Ishikawa (cell line): ENCODE measurements at regions not wholly inside any gene's neighbourhood (a gene's known extent, or its start where the extent isn't known, plus 50 kb on each side); places are given as distances from the start of the nearest gene placed in this dataset.

Experiments used
- CEBPB ChIP-seq: IDR thresholded peaks from 2 replicates; pipeline ENCODE4 v1.6.1; 2012
- CREB1 ChIP-seq: IDR thresholded peaks from 2 replicates; pipeline ENCODE4 v1.6.1; 2012; ENCODE audit warnings: low read depth
- EGR1 ChIP-seq: IDR thresholded peaks from 2 replicates; pipeline ENCODE4 v1.6.1; 2012
- EP300 ChIP-seq: IDR thresholded peaks from 2 replicates; pipeline ENCODE4 v1.6.1; 2012; ENCODE audit warnings: borderline replicate concordance
- FOXM1 ChIP-seq: IDR thresholded peaks from 2 replicates; pipeline ENCODE4 v1.6.1; 2012; ENCODE audit warnings: low read depth, borderline replicate concordance
- NFIC ChIP-seq: IDR thresholded peaks from 2 replicates; pipeline ENCODE4 v1.6.1; 2012
- RAD21 ChIP-seq: IDR thresholded peaks from 2 replicates; pipeline ENCODE4 v1.6.1; 2012; ENCODE audit warnings: low read depth
- TAF1 ChIP-seq: IDR thresholded peaks from 2 replicates; pipeline ENCODE4 v1.6.1; 2012; ENCODE audit warnings: low read depth, mild to moderate bottlenecking
- TCF12 ChIP-seq: IDR thresholded peaks from 2 replicates; pipeline ENCODE4 v1.6.1; 2012; ENCODE audit warnings: low read depth
- TEAD4 ChIP-seq: IDR thresholded peaks from 2 replicates; pipeline ENCODE4 v1.6.1; 2012
- YY1 ChIP-seq: IDR thresholded peaks from 2 replicates; pipeline ENCODE4 v1.6.1; 2012; ENCODE audit warnings: low read depth
- ZBTB7A ChIP-seq: IDR thresholded peaks from 2 replicates; pipeline ENCODE4 v1.6.1; 2012; ENCODE audit warnings: low read depth
- TF ChIP-seq, protein P1 (sequence below): IDR thresholded peaks from 2 replicates; pipeline ENCODE4 v1.6.1; 2012
- TF ChIP-seq, protein P2 (sequence below): IDR thresholded peaks from 2 replicates; pipeline ENCODE4 v1.6.1; 2012; ENCODE audit warnings: low read depth, mild to moderate bottlenecking
- TF ChIP-seq, protein P3 (sequence below): IDR thresholded peaks from 2 replicates; pipeline ENCODE4 v1.6.1; 2012

DNA sequence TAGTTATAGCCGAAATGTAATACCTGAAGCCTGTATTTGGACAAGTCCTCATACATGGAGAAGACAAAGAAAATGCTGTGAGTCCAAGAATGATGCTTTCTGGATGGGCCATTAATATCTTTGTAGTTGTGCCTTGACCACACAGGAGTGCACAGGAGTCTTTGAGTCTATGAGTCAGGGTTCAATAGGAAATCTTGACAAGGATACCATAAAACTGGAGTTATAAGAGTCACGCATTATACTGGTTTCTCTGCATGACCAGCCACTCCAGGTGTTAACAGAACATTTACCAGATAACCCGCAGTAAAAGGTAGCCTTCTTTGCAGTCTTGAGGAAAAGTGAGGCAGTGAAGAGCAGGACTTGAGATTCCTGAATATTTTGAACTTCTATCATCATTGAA, 464.6 kb upstream of the PKN2 start:
- TF ChIP-seq FOXM1 = no peak
- TF ChIP-seq TCF12 = no peak
- no peak for TF ChIP-seq TEAD4
- TF ChIP-seq, protein P1, sequence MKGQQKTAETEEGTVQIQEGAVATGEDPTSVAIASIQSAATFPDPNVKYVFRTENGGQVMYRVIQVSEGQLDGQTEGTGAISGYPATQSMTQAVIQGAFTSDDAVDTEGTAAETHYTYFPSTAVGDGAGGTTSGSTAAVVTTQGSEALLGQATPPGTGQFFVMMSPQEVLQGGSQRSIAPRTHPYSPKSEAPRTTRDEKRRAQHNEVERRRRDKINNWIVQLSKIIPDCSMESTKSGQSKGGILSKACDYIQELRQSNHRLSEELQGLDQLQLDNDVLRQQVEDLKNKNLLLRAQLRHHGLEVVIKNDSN = no peak
- no peak for TF ChIP-seq EP300
- no peak for TF ChIP-seq RAD21
- TF ChIP-seq NFIC = no peak
- no peak for TF ChIP-seq CREB1
- TF ChIP-seq EGR1 = no peak

DNA sequence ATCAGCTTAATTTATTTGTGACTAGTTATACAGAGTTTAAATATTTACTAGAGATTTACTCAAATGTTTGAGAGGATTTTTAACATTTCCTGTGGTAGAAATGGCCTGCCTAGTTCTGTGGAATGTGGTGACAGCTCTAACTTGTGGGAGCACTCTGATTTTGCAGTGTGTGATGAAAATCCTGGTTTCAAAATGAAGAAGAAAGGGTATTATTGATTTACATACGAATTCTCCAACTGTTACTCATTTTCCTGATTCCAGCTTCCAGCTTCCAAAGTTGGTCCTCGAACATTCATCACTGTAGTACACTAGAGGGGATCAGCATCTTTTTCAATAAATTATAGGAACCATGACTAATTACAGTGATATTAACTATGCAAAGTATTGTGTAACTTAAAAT, 462.7 kb upstream of the PKN2 start:
- no peak for TF ChIP-seq YY1
- TF ChIP-seq FOXM1 = no peak
- no peak for TF ChIP-seq CEBPB
- TF ChIP-seq, protein P2, sequence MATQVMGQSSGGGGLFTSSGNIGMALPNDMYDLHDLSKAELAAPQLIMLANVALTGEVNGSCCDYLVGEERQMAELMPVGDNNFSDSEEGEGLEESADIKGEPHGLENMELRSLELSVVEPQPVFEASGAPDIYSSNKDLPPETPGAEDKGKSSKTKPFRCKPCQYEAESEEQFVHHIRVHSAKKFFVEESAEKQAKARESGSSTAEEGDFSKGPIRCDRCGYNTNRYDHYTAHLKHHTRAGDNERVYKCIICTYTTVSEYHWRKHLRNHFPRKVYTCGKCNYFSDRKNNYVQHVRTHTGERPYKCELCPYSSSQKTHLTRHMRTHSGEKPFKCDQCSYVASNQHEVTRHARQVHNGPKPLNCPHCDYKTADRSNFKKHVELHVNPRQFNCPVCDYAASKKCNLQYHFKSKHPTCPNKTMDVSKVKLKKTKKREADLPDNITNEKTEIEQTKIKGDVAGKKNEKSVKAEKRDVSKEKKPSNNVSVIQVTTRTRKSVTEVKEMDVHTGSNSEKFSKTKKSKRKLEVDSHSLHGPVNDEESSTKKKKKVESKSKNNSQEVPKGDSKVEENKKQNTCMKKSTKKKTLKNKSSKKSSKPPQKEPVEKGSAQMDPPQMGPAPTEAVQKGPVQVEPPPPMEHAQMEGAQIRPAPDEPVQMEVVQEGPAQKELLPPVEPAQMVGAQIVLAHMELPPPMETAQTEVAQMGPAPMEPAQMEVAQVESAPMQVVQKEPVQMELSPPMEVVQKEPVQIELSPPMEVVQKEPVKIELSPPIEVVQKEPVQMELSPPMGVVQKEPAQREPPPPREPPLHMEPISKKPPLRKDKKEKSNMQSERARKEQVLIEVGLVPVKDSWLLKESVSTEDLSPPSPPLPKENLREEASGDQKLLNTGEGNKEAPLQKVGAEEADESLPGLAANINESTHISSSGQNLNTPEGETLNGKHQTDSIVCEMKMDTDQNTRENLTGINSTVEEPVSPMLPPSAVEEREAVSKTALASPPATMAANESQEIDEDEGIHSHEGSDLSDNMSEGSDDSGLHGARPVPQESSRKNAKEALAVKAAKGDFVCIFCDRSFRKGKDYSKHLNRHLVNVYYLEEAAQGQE = no peak
- TF ChIP-seq, protein P3, sequence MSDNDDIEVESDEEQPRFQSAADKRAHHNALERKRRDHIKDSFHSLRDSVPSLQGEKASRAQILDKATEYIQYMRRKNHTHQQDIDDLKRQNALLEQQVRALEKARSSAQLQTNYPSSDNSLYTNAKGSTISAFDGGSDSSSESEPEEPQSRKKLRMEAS = no peak
- TF ChIP-seq TEAD4 = no peak
- TF ChIP-seq ZBTB7A = no peak
- TF ChIP-seq TAF1 = no peak
- TF ChIP-seq RAD21 = no peak
- no peak for TF ChIP-seq NFIC

DNA sequence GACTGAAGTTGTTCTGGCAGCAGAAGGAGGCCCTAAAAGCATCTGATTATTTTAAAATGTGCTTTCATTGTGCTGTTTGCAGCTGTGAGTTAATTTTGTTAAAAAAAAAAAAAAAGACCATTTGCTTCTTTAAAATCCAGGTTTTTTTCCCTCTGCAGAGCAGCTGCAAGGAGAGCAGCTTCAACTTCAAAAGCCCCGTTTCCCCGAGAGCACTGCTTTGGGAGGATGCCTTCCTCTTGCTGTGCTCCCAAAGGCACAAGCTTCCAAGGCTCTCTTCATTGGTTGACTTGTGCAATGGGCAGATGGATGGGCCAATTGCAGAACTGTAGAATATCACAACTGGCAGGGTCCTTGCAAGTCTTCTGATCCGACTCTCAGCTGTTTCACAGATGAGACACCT, 459.2 kb upstream of the PKN2 start:
- TF ChIP-seq YY1 = no peak
- TF ChIP-seq CREB1 = no peak
- TF ChIP-seq, protein P3 = no peak
- no peak for TF ChIP-seq EP300
- no peak for TF ChIP-seq TEAD4
- no peak for TF ChIP-seq TAF1
- TF ChIP-seq, protein P1 = no peak
- TF ChIP-seq, protein P2 = no peak
- no peak for TF ChIP-seq RAD21
- no peak for TF ChIP-seq TCF12
- no peak for TF ChIP-seq FOXM1
- no peak for TF ChIP-seq EGR1
- TF ChIP-seq CEBPB = no peak

DNA sequence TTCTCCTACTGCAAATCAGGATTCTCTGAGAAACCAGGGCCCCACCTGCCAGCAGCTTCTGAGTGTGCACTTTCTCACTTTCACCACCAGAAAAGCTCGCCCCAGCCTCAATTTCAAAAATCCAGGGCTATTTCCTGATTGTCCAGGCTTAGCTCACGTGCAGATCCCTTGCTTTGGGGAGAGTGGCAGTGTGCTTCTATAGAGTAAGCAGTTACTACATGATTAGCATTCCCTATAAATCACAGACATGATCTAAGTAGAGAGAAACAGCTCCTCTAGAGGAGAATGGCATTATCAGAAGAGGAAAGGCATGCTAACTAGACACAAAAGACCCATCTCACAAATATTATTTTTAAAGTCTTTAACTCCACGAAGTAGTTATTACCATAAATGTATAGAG, 456.0 kb upstream of the PKN2 start:
- TF ChIP-seq ZBTB7A = no peak
- TF ChIP-seq EGR1 = no peak
- TF ChIP-seq, protein P2 = no peak
- no peak for TF ChIP-seq CEBPB
- TF ChIP-seq, protein P3 = no peak
- no peak for TF ChIP-seq NFIC
- TF ChIP-seq CREB1 = no peak
- TF ChIP-seq YY1 = no peak
- TF ChIP-seq TAF1 = no peak

DNA sequence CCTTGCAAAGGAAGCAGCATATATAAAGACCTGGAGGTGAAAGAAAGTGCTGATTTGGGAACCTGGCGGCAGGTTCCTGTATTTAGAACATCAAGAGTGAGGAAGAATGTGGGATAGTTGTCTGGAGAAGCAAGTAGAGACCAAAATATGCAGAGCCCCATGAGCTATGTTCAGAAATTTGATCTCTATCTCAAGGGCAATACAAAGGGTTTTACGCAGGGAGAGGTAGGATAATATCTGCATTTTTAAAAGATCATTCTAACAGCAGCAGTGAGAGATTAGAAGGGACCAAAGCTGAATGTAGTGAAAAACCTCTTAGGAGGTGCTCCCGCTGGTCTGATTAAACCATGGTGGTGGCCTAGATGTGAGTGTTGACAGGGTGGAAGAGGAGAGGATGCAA, 453.9 kb upstream of the PKN2 start:
- TF ChIP-seq EP300 = no peak
- no peak for TF ChIP-seq TEAD4
- TF ChIP-seq CREB1 = no peak
- no peak for TF ChIP-seq FOXM1
- TF ChIP-seq NFIC = no peak
- TF ChIP-seq ZBTB7A = no peak
- no peak for TF ChIP-seq CEBPB
- TF ChIP-seq, protein P1 = no peak
- TF ChIP-seq TAF1 = no peak
- TF ChIP-seq EGR1 = no peak
- TF ChIP-seq, protein P2 = no peak
- no peak for TF ChIP-seq YY1
- no peak for TF ChIP-seq TCF12
- TF ChIP-seq, protein P3 = no peak
- TF ChIP-seq RAD21 = no peak
